Thoracic aorta (tissue), 2 donors: ENCODE measurements at regions not wholly inside any gene's neighbourhood (a gene's known extent, or its start where the extent isn't known, plus 50 kb on each side); places are given as distances from the start of the nearest gene placed in this dataset.

Experiments
- ATAC-seq: fragments of 150-250 bp; one replicate; pipeline ENCODE4 v1.8.0; 2017; ENCODE audit warnings: low read depth; ENCODE audit not compliant: insufficient number of reproducible peaks, low FRiP score
- DNase-seq: peaks from one replicate; pipeline ENCODE4 v3.0.0-alpha.2; 2020; ENCODE audit warnings: low spot score
- H3K27ac ChIP-seq, 2 donors: fragments of 200-600 bp; sonication (generic); 1 replicate in 1 of 2; 2 replicates in 1 of 2; pipeline ENCODE4 v1.5.1; 2016; ENCODE audit warnings: mild to moderate bottlenecking in 2 of 2, moderate library complexity in 2 of 2
- H3K27me3 ChIP-seq: fragments of 200-600 bp; sonication (generic); replicated peaks from 2 replicates; pipeline ENCODE4 v1.6.0; 2016; ENCODE audit warnings: mild to moderate bottlenecking; ENCODE audit not compliant: insufficient read depth
- H3K36me3 ChIP-seq: fragments of 200-600 bp; sonication (generic); one replicate; pipeline ENCODE4 v1.5.1; 2016
- H3K4me1 ChIP-seq, 2 donors: fragments of 200-600 bp; sonication (generic); 1 replicate in 1 of 2; 2 replicates in 1 of 2; pipeline versions ENCODE4 v1.5.1 to v1.6.0; 2016; ENCODE audit warnings: low read depth in 2 of 2, mild to moderate bottlenecking in 1 of 2; ENCODE audit not compliant: control insufficient read depth in 1 of 2
- H3K4me3 ChIP-seq: fragments of 200-600 bp; sonication (generic); 2 replicates; pipeline ENCODE4 v1.5.1; 2016; ENCODE audit warnings: mild to moderate bottlenecking
- H3K9me3 ChIP-seq: fragments of 200-600 bp; sonication (generic); 2 replicates; pipeline ENCODE4 v1.5.1; 2016
- CTCF ChIP-seq: fragments of 200-600 bp; sonication (generic); IDR thresholded peaks from one replicate; pipeline ENCODE4 v1.5.1; 2019; ENCODE audit warnings: antibody characterized with exemption

DNA sequence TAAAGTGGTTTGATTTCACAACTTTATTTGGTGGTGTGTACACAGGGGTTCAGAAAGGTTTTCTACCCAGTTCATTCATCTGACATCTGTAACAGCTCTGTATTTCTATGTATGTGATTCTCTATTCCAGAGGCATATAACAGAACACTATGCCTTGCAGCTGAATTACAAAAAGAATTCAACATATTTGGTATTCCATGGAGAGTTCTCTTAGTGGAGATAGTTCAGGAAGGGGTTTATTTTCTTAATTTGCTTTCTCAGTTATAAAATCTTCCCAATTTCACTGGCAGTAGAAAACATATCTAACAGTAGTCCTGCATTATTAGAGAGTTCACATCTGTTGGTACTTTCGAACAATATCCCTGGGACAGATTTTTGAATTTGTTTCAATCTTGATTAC lies 207.9 kb upstream of the LYPLAL1 start:
- Histone ChIP-seq H3K9me3 (no peaks in the 10 kb centered on the region), H3K36me3 (no peaks in the 10 kb centered on the region), H3K27ac (no peak overlapping the region), H3K27me3 (no peaks in the 10 kb centered on the region), H3K4me1 (no peaks in the 10 kb centered on the region), H3K4me3 (no peak overlapping the region)
- TF ChIP-seq CTCF, result no peak
- no peak for DNase-seq
- ATAC-seq, result no peak

- Histone ChIP-seq H3K4me3 (no peak overlapping the region), H3K27ac (no peak overlapping the region), H3K27me3 (no peaks in the 10 kb centered on the region), H3K9me3 (no peaks in the 10 kb centered on the region), H3K4me1 (no peaks in the 10 kb centered on the region), H3K36me3 (no peaks in the 10 kb centered on the region)
- no peak for ATAC-seq
- no peak for TF ChIP-seq CTCF
- no peak for DNase-seq
These were observed 206.4 kb upstream of the LYPLAL1 start for GRCh38 chr1:218967254-218967653.

GRCh38 chr1:218967836-218968235 lies 205.8 kb upstream of the LYPLAL1 start:
- Histone ChIP-seq H3K4me1 (no peaks in the 10 kb centered on the region), H3K4me3 (no peak overlapping the region), H3K36me3 (no peaks in the 10 kb centered on the region), H3K27ac (no peak overlapping the region), H3K9me3 (no peaks in the 10 kb centered on the region), H3K27me3 (no peaks in the 10 kb centered on the region)
- no peak for DNase-seq
- no peak for ATAC-seq
- no peak for TF ChIP-seq CTCF

DNA sequence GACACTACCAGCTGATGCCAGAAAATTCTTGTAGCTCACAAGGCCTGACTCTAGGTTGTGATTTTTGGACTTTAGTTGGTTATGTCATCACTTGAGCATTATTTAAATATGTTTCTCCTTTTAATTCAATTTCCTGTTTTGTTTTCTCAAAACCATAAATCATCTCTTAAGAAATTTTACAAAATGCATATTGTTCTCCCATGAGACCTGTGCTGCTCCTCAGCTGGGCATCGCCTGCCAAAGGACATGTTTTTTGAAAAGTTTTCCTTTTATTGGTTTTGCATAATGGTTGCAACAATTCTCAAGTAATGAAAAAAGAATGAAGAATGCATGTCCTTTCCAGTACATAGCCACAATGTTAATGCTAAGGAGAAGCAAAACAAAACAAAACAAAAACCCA lies 204.7 kb upstream of the LYPLAL1 start:
- no peak overlapping the region for H3K4me3 ChIP-seq
- DNase-seq (no peak), ATAC-seq (no peak)

DNA sequence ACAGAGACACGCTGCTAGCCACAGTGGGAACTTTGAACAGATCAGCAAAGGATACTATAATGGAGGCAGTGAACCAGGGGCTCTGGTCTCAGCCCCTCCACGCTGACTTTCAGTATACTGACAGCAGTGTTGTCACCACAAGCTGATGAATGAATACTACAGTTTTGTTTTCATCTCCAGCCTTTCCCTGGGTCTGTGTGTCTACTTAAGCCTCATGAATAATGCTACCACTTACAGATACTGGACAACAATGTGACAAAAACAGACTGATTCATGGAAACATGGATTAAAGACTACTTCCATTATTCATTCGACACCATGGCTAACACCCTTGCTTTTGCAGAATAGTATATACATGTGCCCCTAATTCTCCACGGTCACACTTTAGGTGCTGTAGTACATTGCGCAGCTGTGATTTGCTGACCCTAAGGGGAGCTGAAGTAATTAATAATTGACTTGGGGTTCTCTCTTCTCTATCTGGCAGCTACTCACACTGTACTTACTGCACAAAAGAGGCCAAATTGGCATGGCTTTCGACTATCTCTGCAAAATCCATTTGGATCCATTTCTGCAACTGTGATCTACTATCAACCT lies 203.2 kb upstream of the LYPLAL1 start:
- Histone ChIP-seq H3K27ac (no peak overlapping the region), H3K36me3 (no peaks in the 10 kb centered on the region), H3K9me3 (no peaks in the 10 kb centered on the region), H3K4me1 (no peaks in the 10 kb centered on the region), H3K27me3 (no peaks in the 10 kb centered on the region), H3K4me3 (no peak overlapping the region)
- ATAC-seq (no peak), DNase-seq (no peak)
- no peak for TF ChIP-seq CTCF

More for the DNA sequence above, 204.7 kb upstream of the LYPLAL1 start:
- H3K27ac ChIP-seq, result no peak overlapping the region
- no peak for TF ChIP-seq CTCF
- H3K4me1 ChIP-seq, result no peaks in the 10 kb centered on the region
- H3K9me3 ChIP-seq, result no peaks in the 10 kb centered on the region
- no peaks in the 10 kb centered on the region for H3K27me3 ChIP-seq
- no peaks in the 10 kb centered on the region for H3K36me3 ChIP-seq
